22Rv1 (cell line): ENCODE measurements at regions not wholly inside any gene's neighbourhood (a gene's known extent, or its start where the extent isn't known, plus 50 kb on each side); places are given as distances from the start of the nearest gene placed in this dataset.

ENCODE experiments used
- CTCF ChIP-seq: fragments of 450-650 bp; IDR thresholded peaks from 2 replicates; pipeline ENCODE4 v1.5.1; 2017; ENCODE audit warnings: mild to moderate bottlenecking
- ZFX ChIP-seq: fragments of 450-650 bp; IDR thresholded peaks from 2 replicates; pipeline ENCODE4 v1.6.1; 2017; ENCODE audit warnings: antibody characterized with exemption, borderline replicate concordance

GRCh38 chr20:43846516-43846905 lies 68.1 kb upstream of the TOX2 start:
- TF ChIP-seq CTCF, result no peak
- TF ChIP-seq ZFX, result no peak
